Keratinocyte (primary cell): ENCODE measurements at regions not wholly inside any gene's neighbourhood (a gene's known extent, or its start where the extent isn't known, plus 50 kb on each side); places are given as distances from the start of the nearest gene placed in this dataset.

Source experiments
- CTCF ChIP-seq, 3 experiments: IDR thresholded peaks in 1 of 3; conservative IDR thresholded peaks in 1 of 3; optimal IDR thresholded peaks in 1 of 3; 2 replicates in 2 of 3; 3 replicates in 1 of 3; pipeline versions ENCODE3 to v1.5.1; 2011; ENCODE audit warnings: low read length in 3 of 3, mild to moderate bottlenecking in 3 of 3, moderate library complexity in 2 of 3, control low read depth in 1 of 3, inconsistent platforms in 1 of 3; ENCODE audit not compliant: insufficient read depth in 2 of 3; ENCODE audit errors: extremely low read depth in 1 of 3
- EZH2 ChIP-seq: IDR thresholded peaks from one replicate; pipeline ENCODE4 v1.6.1; 2012; ENCODE audit warnings: inconsistent platforms, mild to moderate bottlenecking, low read length, moderate library complexity

GRCh38 chr9:75333624-75334023 lies 245.3 kb downstream of the OSTF1 start:
- TF ChIP-seq CTCF (optimal IDR thresholded peaks at IDR 0.05 in 1 of 3, IDR thresholded peaks at IDR 0.05 in 1 of 3, conservative IDR thresholded peaks at IDR 0.05 in 1 of 3; ENCODE audit: extremely low read depth in 1 of 3, insufficient read depth in 2 of 3, low read length in 3 of 3) (no peak), EZH2 (no peak)
